ENCODE measurements at regions not wholly inside any gene's neighbourhood (a gene's known extent, or its start where the extent isn't known, plus 50 kb on each side); places are given as distances from the start of the nearest gene placed in this dataset.

GRCh38 chr7:114160925-114161324 lies 242.1 kb upstream of the PPP1R3A start:
- Mint-ChIP-seq H3K9me3 (ENCODE audit: low read depth) (no peaks in the 10 kb centered on the region), H3K4me3 (ENCODE audit: unreplicated experiment) (no peak overlapping the region), H3K27me3 (ENCODE audit: low read depth) (no peaks in the 10 kb centered on the region), H3K36me3 (ENCODE audit: low read depth) (no peaks in the 10 kb centered on the region), H3K4me1 (ENCODE audit: low read depth) (peaks cover 11% of the 10 kb centered on the region), H3K27ac (ENCODE audit: unreplicated experiment) (no peak overlapping the region)
- TF ChIP-seq, protein P1, sequence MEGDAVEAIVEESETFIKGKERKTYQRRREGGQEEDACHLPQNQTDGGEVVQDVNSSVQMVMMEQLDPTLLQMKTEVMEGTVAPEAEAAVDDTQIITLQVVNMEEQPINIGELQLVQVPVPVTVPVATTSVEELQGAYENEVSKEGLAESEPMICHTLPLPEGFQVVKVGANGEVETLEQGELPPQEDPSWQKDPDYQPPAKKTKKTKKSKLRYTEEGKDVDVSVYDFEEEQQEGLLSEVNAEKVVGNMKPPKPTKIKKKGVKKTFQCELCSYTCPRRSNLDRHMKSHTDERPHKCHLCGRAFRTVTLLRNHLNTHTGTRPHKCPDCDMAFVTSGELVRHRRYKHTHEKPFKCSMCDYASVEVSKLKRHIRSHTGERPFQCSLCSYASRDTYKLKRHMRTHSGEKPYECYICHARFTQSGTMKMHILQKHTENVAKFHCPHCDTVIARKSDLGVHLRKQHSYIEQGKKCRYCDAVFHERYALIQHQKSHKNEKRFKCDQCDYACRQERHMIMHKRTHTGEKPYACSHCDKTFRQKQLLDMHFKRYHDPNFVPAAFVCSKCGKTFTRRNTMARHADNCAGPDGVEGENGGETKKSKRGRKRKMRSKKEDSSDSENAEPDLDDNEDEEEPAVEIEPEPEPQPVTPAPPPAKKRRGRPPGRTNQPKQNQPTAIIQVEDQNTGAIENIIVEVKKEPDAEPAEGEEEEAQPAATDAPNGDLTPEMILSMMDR (IDR thresholded peaks at IDR 0.05) = no peak
- DNase-seq (ENCODE audit: low spot score) = no peak

DNA sequence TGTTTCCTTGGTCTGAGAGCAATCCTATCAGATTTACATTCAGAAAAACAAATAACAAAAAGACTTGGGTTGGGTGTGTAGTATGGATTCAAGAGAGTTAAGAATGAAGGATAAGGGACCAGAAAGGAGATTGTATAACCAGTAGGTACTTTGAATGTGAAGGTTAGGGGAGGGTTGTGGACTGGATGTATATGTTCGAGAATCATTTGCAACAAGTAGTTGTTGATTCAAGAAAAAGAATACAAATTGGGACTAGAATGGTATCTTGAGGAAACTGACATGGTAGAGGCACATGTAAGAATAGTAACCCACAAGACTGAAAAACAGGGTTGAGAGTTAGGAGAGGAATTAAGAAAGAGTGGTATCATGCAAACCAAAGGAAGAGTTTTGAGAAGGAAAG lies 240.0 kb upstream of the PPP1R3A start:
- no peak overlapping the region for H3K4me3 Mint-ChIP-seq (ENCODE audit: unreplicated experiment)
- no peak overlapping the region for H3K27ac Mint-ChIP-seq (ENCODE audit: unreplicated experiment)
- H3K27me3 Mint-ChIP-seq (ENCODE audit: low read depth) = no peaks in the 10 kb centered on the region
- no peaks in the 10 kb centered on the region for H3K9me3 Mint-ChIP-seq (ENCODE audit: low read depth)
- no peak for DNase-seq (ENCODE audit: low spot score)
- TF ChIP-seq, protein P1 (IDR thresholded peaks at IDR 0.05) = no peak
- H3K36me3 Mint-ChIP-seq (ENCODE audit: low read depth) = no peaks in the 10 kb centered on the region
- peaks cover 21% of the 10 kb centered on the region for H3K4me1 Mint-ChIP-seq (ENCODE audit: low read depth)

DNA sequence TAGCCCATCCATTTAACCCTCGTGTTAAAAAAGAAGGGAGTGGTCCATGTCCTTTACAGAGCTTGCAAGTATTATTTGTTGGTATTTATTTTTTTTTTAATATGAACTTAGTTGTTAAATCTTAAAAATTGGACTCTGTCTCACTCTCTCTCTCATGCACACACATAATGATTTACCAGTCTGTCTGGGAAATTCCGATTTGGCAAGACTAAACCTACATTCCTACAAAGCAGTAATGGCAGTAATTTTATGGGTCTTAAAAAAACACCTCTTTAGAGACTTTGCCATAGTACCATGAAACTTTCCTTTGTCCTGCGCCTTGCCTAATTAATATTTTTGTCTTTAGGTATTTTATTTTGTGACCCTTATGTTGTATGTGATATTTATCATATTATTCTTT lies 239.5 kb upstream of the PPP1R3A start:
- H3K4me1 Mint-ChIP-seq (ENCODE audit: low read depth) = peaks cover 21% of the 10 kb centered on the region
- H3K9me3 Mint-ChIP-seq (ENCODE audit: low read depth) = no peaks in the 10 kb centered on the region
- no peak overlapping the region for H3K27ac Mint-ChIP-seq (ENCODE audit: unreplicated experiment)
- TF ChIP-seq, protein P1 (IDR thresholded peaks at IDR 0.05) = no peak
- no peak for DNase-seq (ENCODE audit: low spot score)
- no peaks in the 10 kb centered on the region for H3K27me3 Mint-ChIP-seq (ENCODE audit: low read depth)
- H3K36me3 Mint-ChIP-seq (ENCODE audit: low read depth) = no peaks in the 10 kb centered on the region
- no peak overlapping the region for H3K4me3 Mint-ChIP-seq (ENCODE audit: unreplicated experiment)

GRCh38 chr7:114156178-114156577 lies 237.4 kb upstream of the PPP1R3A start:
- DNase-seq (ENCODE audit: low spot score) = no peak

DNA sequence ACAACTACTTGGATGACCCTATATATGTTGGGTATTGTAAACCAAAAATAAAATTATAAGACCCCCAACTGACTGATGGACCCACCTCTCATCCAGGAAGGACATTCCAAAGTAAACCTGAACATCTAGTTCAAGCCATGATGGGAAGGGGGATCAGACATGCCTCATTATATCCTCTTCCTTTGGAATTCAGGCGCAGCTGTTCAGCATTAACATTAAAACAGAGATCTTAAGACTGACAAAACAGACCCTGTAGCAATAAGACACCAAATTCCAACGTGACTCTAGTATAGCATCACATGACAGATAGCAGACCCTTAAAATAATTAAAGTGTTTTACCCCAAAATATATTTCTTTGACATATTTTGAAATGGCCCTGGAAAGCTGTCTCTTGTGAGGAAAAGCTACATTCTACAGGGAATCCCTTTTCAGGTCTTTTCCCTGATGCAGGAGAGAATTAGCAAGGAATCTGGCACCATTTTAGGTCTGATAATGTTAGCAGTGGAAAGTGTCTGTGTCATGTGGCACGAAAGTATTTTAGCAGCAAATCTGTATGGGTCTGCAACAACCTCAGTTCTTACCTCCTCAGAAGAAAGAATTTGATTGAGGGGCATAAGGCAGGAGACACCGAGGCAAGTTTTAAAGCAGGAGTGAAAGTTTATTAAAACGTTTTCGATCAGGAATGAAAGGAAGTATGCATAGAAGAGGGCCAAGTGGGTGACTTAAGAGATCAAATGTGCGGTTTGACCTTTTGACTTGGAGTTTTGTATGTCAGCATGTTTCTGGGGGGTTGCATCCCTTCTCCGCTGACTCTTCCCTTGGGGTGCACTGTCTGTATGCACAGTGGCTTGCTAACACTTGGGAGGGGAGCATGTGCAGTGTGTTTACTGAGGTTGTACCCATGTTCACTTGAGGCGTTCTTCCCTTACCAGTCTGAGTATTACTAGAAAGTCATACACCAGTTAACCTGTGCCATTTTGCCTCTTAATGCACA lies 236.6 kb upstream of the PPP1R3A start:
- H3K27ac Mint-ChIP-seq (ENCODE audit: unreplicated experiment) = no peak overlapping the region
- peaks cover 31% of the 10 kb centered on the region for H3K4me1 Mint-ChIP-seq (ENCODE audit: low read depth)
- peaks cover 1% of the 10 kb centered on the region for H3K36me3 Mint-ChIP-seq (ENCODE audit: low read depth)

More at GRCh38 chr7:114156178-114156577, 237.4 kb upstream of the PPP1R3A start:
- TF ChIP-seq, protein P1 (IDR thresholded peaks at IDR 0.05) = no peak
- no peaks in the 10 kb centered on the region for H3K27me3 Mint-ChIP-seq (ENCODE audit: low read depth)
- H3K9me3 Mint-ChIP-seq (ENCODE audit: low read depth) = no peaks in the 10 kb centered on the region
- peaks cover 1% of the 10 kb centered on the region for H3K36me3 Mint-ChIP-seq (ENCODE audit: low read depth)
- no peak overlapping the region for H3K27ac Mint-ChIP-seq (ENCODE audit: unreplicated experiment)
- H3K4me1 Mint-ChIP-seq (ENCODE audit: low read depth) = peaks cover 26% of the 10 kb centered on the region
- H3K4me3 Mint-ChIP-seq (ENCODE audit: unreplicated experiment) = no peak overlapping the region

More for the DNA sequence above, 236.6 kb upstream of the PPP1R3A start:
- H3K9me3 Mint-ChIP-seq (ENCODE audit: low read depth) = no peaks in the 10 kb centered on the region
- H3K4me3 Mint-ChIP-seq (ENCODE audit: unreplicated experiment) = no peak overlapping the region
- DNase-seq (ENCODE audit: low spot score) = no peak
- no peaks in the 10 kb centered on the region for H3K27me3 Mint-ChIP-seq (ENCODE audit: low read depth)
- TF ChIP-seq, protein P1 (IDR thresholded peaks at IDR 0.05) = no peak

All from chondrocyte (in vitro differentiated cells).